ENCODE measurements at regions not wholly inside any gene's neighbourhood (a gene's known extent, or its start where the extent isn't known, plus 50 kb on each side); places are given as distances from the start of the nearest gene placed in this dataset.
"Not testable (repeated sequence)": the region's sequence is repeated elsewhere in the genome, so short reads cannot be mapped to it uniquely, and the experiment has no call there.

GRCh38 chr16:86738322-86738721, 160.0 kb downstream of the FOXL1 start:
- H4K91ac ChIP-seq (ENCODE audit: low read depth, low read length, poor library complexity); H4K8ac ChIP-seq (ENCODE audit: low read depth, low read length); H3K18ac ChIP-seq (ENCODE audit: low read length); H3K9ac ChIP-seq (ENCODE audit: low read depth, low read length, poor library complexity); H3K4me2 ChIP-seq (ENCODE audit: insufficient read depth, low read length, poor library complexity, severe bottlenecking); H3K27ac ChIP-seq (replicated peaks; ENCODE audit: low read length); H2AK5ac ChIP-seq (ENCODE audit: low read depth, low read length); H2BK15ac ChIP-seq (ENCODE audit: low read length); H3K9me3 ChIP-seq (replicated peaks in 1 of 2; ENCODE audit: control insufficient read depth in 2 of 2, insufficient read depth in 1 of 2, low read depth in 1 of 2, low read length in 2 of 2); H3K23ac ChIP-seq (ENCODE audit: low read depth, low read length, poor library complexity); DNase-seq (ENCODE audit: low spot score); H3K4me3 ChIP-seq (ENCODE audit: low read length in 2 of 2); H2AFZ ChIP-seq (ENCODE audit: low read length); H3K27me3 ChIP-seq (ENCODE audit: control insufficient read depth in 3 of 3, insufficient read depth in 3 of 3, low read depth in 1 of 3, low read length in 3 of 3); H2BK12ac ChIP-seq (ENCODE audit: low read length); H3K79me1 ChIP-seq (ENCODE audit: low read depth, low read length); H2BK120ac ChIP-seq (ENCODE audit: low read depth, low read length); H2BK5ac ChIP-seq (ENCODE audit: low read length); H3K14ac ChIP-seq (ENCODE audit: low read length); H3K4ac ChIP-seq (ENCODE audit: low read length); H3K36me3 ChIP-seq (replicated peaks in 1 of 2; ENCODE audit: control insufficient read depth in 2 of 2, insufficient read depth in 2 of 2, low read length in 2 of 2): not testable (repeated sequence)
- WGBS, 2 donors (ENCODE audit: extremely low coverage in 2 of 2, insufficient read length in 2 of 2, insufficient replicate concordance in 1 of 2): no CpG with 5 or more reads among the region's 35 CpGs
- peaks cover 2 to 31% of the 10 kb centered on the region in 2 donors for H3K4me1 ChIP-seq (ENCODE audit: control insufficient read depth in 2 of 2, insufficient read depth in 1 of 2, low read depth in 1 of 2, low read length in 2 of 2)

DNA sequence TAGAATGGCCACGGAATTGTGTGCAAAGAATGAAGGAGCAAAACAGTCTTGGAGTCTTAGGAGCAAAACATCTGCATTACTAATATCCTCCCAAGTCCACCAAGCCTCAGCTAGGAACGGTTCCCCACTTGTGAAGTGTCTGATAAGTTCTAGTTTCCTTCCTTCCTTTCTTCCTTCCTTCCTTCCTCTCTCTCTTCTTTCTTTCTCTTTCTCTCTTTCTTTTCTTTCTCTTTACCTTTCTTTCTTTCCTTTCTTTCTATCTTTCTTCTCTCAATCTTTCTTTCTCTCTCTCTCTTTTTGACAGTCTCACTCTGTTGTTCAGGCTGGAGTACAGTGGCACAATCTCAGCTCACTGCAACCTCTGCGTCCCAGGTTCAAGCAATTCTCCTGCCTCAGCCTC, 160.8 kb downstream of the FOXL1 start:
- Histone ChIP-seq H3K9ac (ENCODE audit: low read depth, low read length, poor library complexity) (no peak overlapping the region), H3K27ac (replicated peaks; ENCODE audit: low read length) (no peak overlapping the region), H3K14ac (ENCODE audit: low read length) (no peak overlapping the region), H3K4ac (ENCODE audit: low read length) (no peak overlapping the region), H3K4me2 (ENCODE audit: insufficient read depth, low read length, poor library complexity, severe bottlenecking) (no peak overlapping the region), H3K27me3 (ENCODE audit: control insufficient read depth in 3 of 3, insufficient read depth in 3 of 3, low read depth in 1 of 3, low read length in 3 of 3) (no peaks in the 10 kb centered on the region), H4K91ac (ENCODE audit: low read depth, low read length, poor library complexity) (no peak overlapping the region), H3K4me3 (ENCODE audit: low read length in 2 of 2) (no peak overlapping the region), H3K79me1 (ENCODE audit: low read depth, low read length) (no peaks in the 10 kb centered on the region), H3K4me1 (ENCODE audit: control insufficient read depth in 2 of 2, insufficient read depth in 1 of 2, low read depth in 1 of 2, low read length in 2 of 2) (peaks cover 2 to 24% of the 10 kb centered on the region in 2 donors), H3K9me3 (replicated peaks in 1 of 2; ENCODE audit: control insufficient read depth in 2 of 2, insufficient read depth in 1 of 2, low read depth in 1 of 2, low read length in 2 of 2) (peaks cover 0 to 4% of the 10 kb centered on the region in 2 donors), H3K36me3 (replicated peaks in 1 of 2; ENCODE audit: control insufficient read depth in 2 of 2, insufficient read depth in 2 of 2, low read length in 2 of 2) (no peaks in the 10 kb centered on the region), H3K18ac (ENCODE audit: low read length) (no peak overlapping the region), H2BK12ac (ENCODE audit: low read length) (no peak overlapping the region), H2BK120ac (ENCODE audit: low read depth, low read length) (no peak overlapping the region), H2AFZ (ENCODE audit: low read length) (no peak overlapping the region), H4K8ac (ENCODE audit: low read depth, low read length) (no peak overlapping the region), H2BK15ac (ENCODE audit: low read length) (no peak overlapping the region), H3K23ac (ENCODE audit: low read depth, low read length, poor library complexity) (no peak overlapping the region), H2AK5ac (ENCODE audit: low read depth, low read length) (no peak overlapping the region), H2BK5ac (ENCODE audit: low read length) (no peak overlapping the region)
- DNase-seq (ENCODE audit: low spot score): no peak
- WGBS, 2 donors (ENCODE audit: extremely low coverage in 2 of 2, insufficient read length in 2 of 2, insufficient replicate concordance in 1 of 2): no CpG with 5 or more reads among the region's 3 CpGs

DNA sequence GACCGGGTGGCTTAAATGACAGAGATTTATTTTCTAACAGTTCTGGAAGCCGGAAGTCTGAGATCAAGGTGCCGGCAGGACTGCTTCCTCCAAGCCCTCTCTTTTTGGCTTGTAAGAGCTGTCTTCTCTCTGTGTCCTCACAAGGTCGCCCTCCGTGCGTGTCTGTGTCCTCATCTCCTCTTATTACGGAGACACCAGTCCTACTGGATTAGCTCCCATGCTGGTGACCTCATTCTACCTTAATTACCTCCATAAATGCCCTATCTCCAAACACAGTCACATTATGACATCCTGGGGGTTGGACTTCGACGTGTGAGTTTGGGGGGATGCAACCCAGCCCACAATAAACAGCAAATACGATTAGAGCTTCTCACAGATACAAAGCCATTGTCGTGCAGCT, 161.5 kb downstream of the FOXL1 start:
- Histone ChIP-seq H3K36me3 (replicated peaks in 1 of 2; ENCODE audit: control insufficient read depth in 2 of 2, insufficient read depth in 2 of 2, low read length in 2 of 2) (no peaks in the 10 kb centered on the region), H3K4me2 (ENCODE audit: insufficient read depth, low read length, poor library complexity, severe bottlenecking) (no peak overlapping the region), H3K4ac (ENCODE audit: low read length) (no peak overlapping the region), H3K18ac (ENCODE audit: low read length) (no peak overlapping the region), H3K27ac (replicated peaks; ENCODE audit: low read length) (no peak overlapping the region), H2BK12ac (ENCODE audit: low read length) (no peak overlapping the region), H2BK15ac (ENCODE audit: low read length) (no peak overlapping the region), H3K9ac (ENCODE audit: low read depth, low read length, poor library complexity) (no peak overlapping the region), H3K4me3 (ENCODE audit: low read length in 2 of 2) (no peak overlapping the region), H3K23ac (ENCODE audit: low read depth, low read length, poor library complexity) (no peak overlapping the region), H3K9me3 (replicated peaks in 1 of 2; ENCODE audit: control insufficient read depth in 2 of 2, insufficient read depth in 1 of 2, low read depth in 1 of 2, low read length in 2 of 2) (peaks cover 0 to 4% of the 10 kb centered on the region in 2 donors), H2AFZ (ENCODE audit: low read length) (no peak overlapping the region), H2AK5ac (ENCODE audit: low read depth, low read length) (no peak overlapping the region), H3K79me1 (ENCODE audit: low read depth, low read length) (no peaks in the 10 kb centered on the region), H4K8ac (ENCODE audit: low read depth, low read length) (no peak overlapping the region), H4K91ac (ENCODE audit: low read depth, low read length, poor library complexity) (no peak overlapping the region), H3K4me1 (ENCODE audit: control insufficient read depth in 2 of 2, insufficient read depth in 1 of 2, low read depth in 1 of 2, low read length in 2 of 2) (peaks cover under 1 to 22% of the 10 kb centered on the region in 2 donors), H3K14ac (ENCODE audit: low read length) (no peak overlapping the region), H2BK120ac (ENCODE audit: low read depth, low read length) (no peak overlapping the region), H3K27me3 (ENCODE audit: control insufficient read depth in 3 of 3, insufficient read depth in 3 of 3, low read depth in 1 of 3, low read length in 3 of 3) (no peaks in the 10 kb centered on the region), H2BK5ac (ENCODE audit: low read length) (no peak overlapping the region)
- no CpG with 5 or more reads among the region's 11 CpGs for WGBS, 2 donors (ENCODE audit: extremely low coverage in 2 of 2, insufficient read length in 2 of 2, insufficient replicate concordance in 1 of 2)
- no peak for DNase-seq (ENCODE audit: low spot score)

DNA sequence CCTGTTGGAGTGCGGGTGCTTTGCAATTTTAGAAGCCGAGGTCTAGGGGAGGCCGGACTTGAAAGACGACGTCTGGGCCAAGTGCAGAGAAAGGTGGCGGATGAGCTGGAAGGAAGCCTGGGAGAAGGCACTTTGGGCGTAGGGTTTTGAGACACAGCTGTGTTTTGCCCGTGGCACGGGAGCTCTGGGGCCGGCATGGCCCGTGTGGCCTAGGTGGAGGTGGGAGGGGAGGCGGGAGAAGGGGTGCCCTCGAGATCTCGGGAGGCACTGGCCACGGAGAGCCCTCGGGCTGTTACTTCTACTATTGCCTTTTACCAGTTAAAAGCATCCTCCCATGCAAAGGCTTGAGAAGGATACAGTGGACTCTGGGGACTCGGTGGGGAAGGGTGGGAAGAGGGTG, 161.9 kb downstream of the FOXL1 start:
- H3K9ac ChIP-seq (ENCODE audit: low read depth, low read length, poor library complexity): no peak overlapping the region
- no peak overlapping the region for H3K14ac ChIP-seq (ENCODE audit: low read length)
- WGBS, 2 donors (ENCODE audit: extremely low coverage in 2 of 2, insufficient read length in 2 of 2, insufficient replicate concordance in 1 of 2): no CpG with 5 or more reads among the region's 17 CpGs

More for the DNA sequence above, 161.9 kb downstream of the FOXL1 start:
- Histone ChIP-seq H3K18ac (ENCODE audit: low read length) (peak overlapping the region; percentile 9), H3K4me1 (ENCODE audit: control insufficient read depth in 2 of 2, insufficient read depth in 1 of 2, low read depth in 1 of 2, low read length in 2 of 2) (peaks cover 0 to 19% of the 10 kb centered on the region in 2 donors), H2BK15ac (ENCODE audit: low read length) (no peak overlapping the region), H3K27me3 (ENCODE audit: control insufficient read depth in 3 of 3, insufficient read depth in 3 of 3, low read depth in 1 of 3, low read length in 3 of 3) (no peaks in the 10 kb centered on the region), H2BK12ac (ENCODE audit: low read length) (no peak overlapping the region), H4K91ac (ENCODE audit: low read depth, low read length, poor library complexity) (no peak overlapping the region), H3K36me3 (replicated peaks in 1 of 2; ENCODE audit: control insufficient read depth in 2 of 2, insufficient read depth in 2 of 2, low read length in 2 of 2) (no peaks in the 10 kb centered on the region), H3K9me3 (replicated peaks in 1 of 2; ENCODE audit: control insufficient read depth in 2 of 2, insufficient read depth in 1 of 2, low read depth in 1 of 2, low read length in 2 of 2) (peaks cover 0 to 4% of the 10 kb centered on the region in 2 donors), H3K4me2 (ENCODE audit: insufficient read depth, low read length, poor library complexity, severe bottlenecking) (no peak overlapping the region), H2AK5ac (ENCODE audit: low read depth, low read length) (peak overlapping the region; percentile 36), H3K27ac (replicated peaks; ENCODE audit: low read length) (no peak overlapping the region), H3K79me1 (ENCODE audit: low read depth, low read length) (no peaks in the 10 kb centered on the region), H2BK5ac (ENCODE audit: low read length) (no peak overlapping the region), H2AFZ (ENCODE audit: low read length) (no peak overlapping the region), H2BK120ac (ENCODE audit: low read depth, low read length) (no peak overlapping the region), H3K4ac (ENCODE audit: low read length) (no peak overlapping the region), H4K8ac (ENCODE audit: low read depth, low read length) (no peak overlapping the region), H3K4me3 (ENCODE audit: low read length in 2 of 2) (no peak overlapping the region), H3K23ac (ENCODE audit: low read depth, low read length, poor library complexity) (no peak overlapping the region)
- DNase-seq (ENCODE audit: low spot score): no peak
